ENCODE measurements at regions not wholly inside any gene's neighbourhood (a gene's known extent, or its start where the extent isn't known, plus 50 kb on each side); places are given as distances from the start of the nearest gene placed in this dataset.

- TF ChIP-seq, protein P1, sequence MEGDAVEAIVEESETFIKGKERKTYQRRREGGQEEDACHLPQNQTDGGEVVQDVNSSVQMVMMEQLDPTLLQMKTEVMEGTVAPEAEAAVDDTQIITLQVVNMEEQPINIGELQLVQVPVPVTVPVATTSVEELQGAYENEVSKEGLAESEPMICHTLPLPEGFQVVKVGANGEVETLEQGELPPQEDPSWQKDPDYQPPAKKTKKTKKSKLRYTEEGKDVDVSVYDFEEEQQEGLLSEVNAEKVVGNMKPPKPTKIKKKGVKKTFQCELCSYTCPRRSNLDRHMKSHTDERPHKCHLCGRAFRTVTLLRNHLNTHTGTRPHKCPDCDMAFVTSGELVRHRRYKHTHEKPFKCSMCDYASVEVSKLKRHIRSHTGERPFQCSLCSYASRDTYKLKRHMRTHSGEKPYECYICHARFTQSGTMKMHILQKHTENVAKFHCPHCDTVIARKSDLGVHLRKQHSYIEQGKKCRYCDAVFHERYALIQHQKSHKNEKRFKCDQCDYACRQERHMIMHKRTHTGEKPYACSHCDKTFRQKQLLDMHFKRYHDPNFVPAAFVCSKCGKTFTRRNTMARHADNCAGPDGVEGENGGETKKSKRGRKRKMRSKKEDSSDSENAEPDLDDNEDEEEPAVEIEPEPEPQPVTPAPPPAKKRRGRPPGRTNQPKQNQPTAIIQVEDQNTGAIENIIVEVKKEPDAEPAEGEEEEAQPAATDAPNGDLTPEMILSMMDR (IDR thresholded peaks at IDR 0.05 in 4 of 5, conservative IDR thresholded peaks at IDR 0.05 in 1 of 5) = no peak
- TF ChIP-seq POLR2A (IDR thresholded peaks at IDR 0.05) = no peak
These were observed 332.4 kb upstream of the KYNU start for GRCh38 chr2:142545036-142545435.

All from gastrocnemius medialis (tissue), 4 donors.